HAP-1 (cell line): ENCODE measurements at regions not wholly inside any gene's neighbourhood (a gene's known extent, or its start where the extent isn't known, plus 50 kb on each side); places are given as distances from the start of the nearest gene placed in this dataset.

Experiments
- DNase-seq, 2 experiments: peaks; one replicate each; pipeline ENCODE4 v3.0.0-alpha.2; 2016 to 2020; ENCODE audit warnings: low spot score in 2 of 2
- H3K27me3 ChIP-seq: fragments of 250-450 bp; sonication (Bioruptor Pico); 2 replicates; pipeline ENCODE4 v1.5.1; 2020; ENCODE audit warnings: low read depth, mild to moderate bottlenecking, moderate library complexity
- H3K36me3 ChIP-seq: fragments of 250-450 bp; sonication (Bioruptor Pico); replicated peaks from 2 replicates; pipeline ENCODE4 v1.5.1; 2020; ENCODE audit warnings: mild to moderate bottlenecking
- H3K4me1 ChIP-seq: fragments of 250-450 bp; sonication (Bioruptor Pico); 2 replicates; pipeline ENCODE4 v1.5.1; 2020; ENCODE audit warnings: mild to moderate bottlenecking
- H3K4me3 ChIP-seq: fragments of 250-450 bp; sonication (Bioruptor Pico); 2 replicates; pipeline ENCODE4 v1.5.1; 2020; ENCODE audit warnings: mild to moderate bottlenecking, moderate library complexity
- H3K9me3 ChIP-seq: fragments of 250-450 bp; sonication (Bioruptor Pico); 2 replicates; pipeline ENCODE4 v1.5.1; 2020; ENCODE audit warnings: mild to moderate bottlenecking, moderate library complexity
- in situ Hi-C: fragments of 300-500 bp; cut with MboI; formaldehyde crosslinking; loops from 3 replicates; pipeline ENCODE4 v1.14.3; 2020; ENCODE audit warnings: low sequenced_read_pairs, inconsistent platforms, mixed read lengths

DNA sequence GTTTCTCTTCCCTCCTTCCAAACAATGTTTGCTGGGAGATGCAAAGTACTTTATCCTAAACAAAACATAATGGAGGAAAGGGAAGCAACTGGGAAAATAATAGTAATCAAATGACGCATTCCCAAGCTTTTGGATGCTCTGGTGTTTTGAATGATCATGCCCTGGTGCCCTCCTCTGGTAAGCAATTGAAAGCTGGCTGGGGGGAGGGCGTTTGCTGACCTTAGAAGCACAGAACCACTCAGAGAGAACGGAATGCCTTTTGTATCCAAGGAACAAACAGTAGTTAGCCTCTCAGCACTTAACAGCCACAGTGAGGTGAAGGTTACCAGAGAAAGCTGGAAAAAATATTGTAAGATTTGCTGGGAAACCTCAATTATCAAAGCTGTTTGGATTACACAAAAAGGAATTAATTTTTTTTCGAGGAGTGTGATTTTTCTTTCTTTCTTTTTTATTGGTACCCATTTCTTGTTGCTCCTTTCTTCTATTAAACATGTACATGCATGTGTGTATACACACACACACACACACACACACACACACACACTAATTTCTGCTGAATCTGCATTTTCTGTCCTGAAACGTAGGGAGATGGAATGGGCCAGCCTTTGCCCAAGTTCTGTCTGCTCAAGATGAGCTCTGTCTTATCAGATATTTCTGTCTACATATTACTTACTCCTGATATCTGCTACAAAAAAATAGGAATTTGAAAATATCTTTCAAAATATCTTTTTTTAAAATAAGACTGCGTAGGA is 155.8 kb upstream of the IGFBP7 start:
- no peak for DNase-seq
- no peaks in the 10 kb centered on the region for H3K27me3 ChIP-seq
- in situ Hi-C loops: no loop called here
- no peaks in the 10 kb centered on the region for H3K4me1 ChIP-seq
- no peak overlapping the region for H3K4me3 ChIP-seq
- H3K36me3 ChIP-seq: no peaks in the 10 kb centered on the region
- no peaks in the 10 kb centered on the region for H3K9me3 ChIP-seq

DNA sequence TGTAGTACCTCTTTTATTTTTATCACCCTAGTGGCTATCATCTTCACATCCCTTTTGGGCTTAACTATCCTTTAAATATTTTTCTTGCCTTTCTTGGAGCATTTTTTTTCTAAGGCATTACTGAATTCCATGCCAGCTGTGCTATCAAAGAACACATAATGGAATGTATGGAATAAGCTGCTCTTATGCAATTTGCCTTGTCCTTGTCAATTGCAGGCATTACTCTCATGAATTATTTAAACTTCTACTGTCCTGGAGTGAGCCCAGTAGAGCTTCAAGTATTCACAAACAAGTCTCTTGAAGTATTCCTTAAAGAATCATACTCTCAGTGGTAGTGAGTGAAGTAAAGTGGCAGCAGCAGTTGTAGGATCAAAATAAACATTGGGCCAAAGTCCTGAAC is 144.6 kb upstream of the IGFBP7 start:
- Histone ChIP-seq H3K27me3 (no peaks in the 10 kb centered on the region), H3K9me3 (no peaks in the 10 kb centered on the region), H3K4me3 (no peak overlapping the region), H3K4me1 (no peaks in the 10 kb centered on the region), H3K36me3 (no peaks in the 10 kb centered on the region)
- in situ Hi-C loops: no loop called here
- no peak for DNase-seq

DNA sequence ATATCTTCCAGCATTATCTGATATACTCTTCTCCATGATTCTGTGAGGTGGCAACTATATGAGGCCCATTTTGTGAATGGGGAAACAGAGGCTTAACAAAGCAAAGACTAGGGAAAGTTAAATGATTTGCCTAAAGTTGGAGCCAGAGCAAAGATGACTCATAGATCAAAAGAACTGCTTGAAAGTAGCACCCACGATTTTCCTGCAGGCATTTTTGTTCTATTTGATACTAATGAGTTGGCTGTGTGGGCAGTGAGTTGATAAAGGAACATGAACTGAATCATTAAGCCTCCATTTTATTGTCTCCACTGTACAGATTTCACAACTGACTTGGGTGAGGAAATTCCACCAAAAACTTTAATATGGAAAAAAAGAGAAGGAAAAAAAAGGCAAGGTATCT is 138.9 kb upstream of the IGFBP7 start:
- Histone ChIP-seq H3K4me3 (no peak overlapping the region), H3K36me3 (no peaks in the 10 kb centered on the region), H3K4me1 (no peaks in the 10 kb centered on the region), H3K9me3 (no peaks in the 10 kb centered on the region), H3K27me3 (no peaks in the 10 kb centered on the region)
- in situ Hi-C loops: no loop called here
- DNase-seq: no peak

DNA sequence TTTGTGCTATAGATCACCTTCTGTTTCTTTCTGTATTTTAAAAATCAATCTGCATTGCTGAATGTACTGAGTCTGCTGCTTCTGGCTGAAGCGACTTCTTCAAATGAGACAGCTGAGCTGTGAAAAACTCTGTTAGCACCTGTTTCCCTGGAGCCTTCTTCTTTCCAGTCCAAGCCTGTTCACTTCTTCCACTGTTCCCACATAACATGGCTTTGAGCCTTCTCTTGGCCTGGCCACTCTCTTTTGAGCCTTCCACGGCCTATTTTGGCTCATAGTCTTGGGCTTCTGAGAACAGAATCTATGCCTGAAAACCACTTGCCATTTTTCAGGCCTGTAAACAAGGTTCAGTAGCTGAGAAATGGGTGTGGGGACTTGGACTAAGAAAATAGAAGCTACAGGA is 132.9 kb upstream of the IGFBP7 start:
- Histone ChIP-seq H3K4me1 (no peaks in the 10 kb centered on the region), H3K27me3 (no peaks in the 10 kb centered on the region), H3K36me3 (no peaks in the 10 kb centered on the region), H3K9me3 (no peaks in the 10 kb centered on the region), H3K4me3 (no peak overlapping the region)
- DNase-seq: no peak
- in situ Hi-C loops: no loop called here

DNA sequence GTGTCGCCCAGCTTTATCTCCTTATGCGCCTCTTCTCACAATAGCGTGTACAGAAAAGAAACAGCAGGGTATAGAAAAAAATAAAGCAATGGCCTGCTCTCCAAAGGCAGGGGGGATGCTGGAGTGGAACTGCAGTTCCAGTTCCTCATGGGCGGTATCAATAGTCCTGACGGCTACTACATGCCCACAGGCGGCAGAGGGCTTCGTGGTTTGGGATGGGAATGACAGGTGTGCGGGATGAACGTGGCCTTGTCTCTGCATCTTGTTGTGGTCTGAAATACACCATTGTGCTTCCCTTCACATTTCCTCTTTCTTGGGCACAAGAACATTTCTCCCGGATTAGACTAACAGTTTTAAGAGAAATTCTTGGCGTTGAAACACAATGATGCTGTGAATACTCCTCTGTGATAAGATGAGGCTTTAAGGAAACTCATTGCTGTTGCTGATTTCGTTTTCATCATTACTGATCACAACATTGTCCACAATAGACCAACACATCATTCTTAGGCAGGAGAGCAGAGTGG is 124.1 kb upstream of the IGFBP7 start:
- Histone ChIP-seq H3K9me3 (no peaks in the 10 kb centered on the region), H3K27me3 (no peaks in the 10 kb centered on the region), H3K4me1 (no peaks in the 10 kb centered on the region), H3K36me3 (no peaks in the 10 kb centered on the region), H3K4me3 (no peak overlapping the region)
- in situ Hi-C loops: no loop called here
- no peak for DNase-seq

DNA sequence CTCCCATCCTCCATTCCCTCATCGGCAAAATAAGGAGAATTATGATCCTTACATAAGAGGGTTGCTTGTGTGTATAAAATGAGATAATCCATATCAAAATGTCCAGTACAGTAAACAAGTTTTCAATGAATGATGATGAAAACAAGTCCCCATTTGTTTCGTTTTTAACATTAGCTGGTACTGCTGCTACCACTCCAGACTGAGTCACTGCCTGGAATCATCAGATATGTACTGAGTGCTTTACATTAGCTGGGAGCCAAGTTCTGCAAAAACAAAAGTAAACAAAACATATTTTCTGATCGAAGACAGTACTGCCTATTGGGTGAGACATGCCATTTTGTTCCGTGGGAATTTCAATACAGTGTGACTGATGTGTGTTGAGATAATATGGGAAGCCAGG is 123.2 kb upstream of the IGFBP7 start:
- no peak for DNase-seq
- Histone ChIP-seq H3K4me3 (no peak overlapping the region), H3K9me3 (no peaks in the 10 kb centered on the region), H3K36me3 (no peaks in the 10 kb centered on the region), H3K27me3 (no peaks in the 10 kb centered on the region), H3K4me1 (no peaks in the 10 kb centered on the region)
- in situ Hi-C loops: no loop called here

DNA sequence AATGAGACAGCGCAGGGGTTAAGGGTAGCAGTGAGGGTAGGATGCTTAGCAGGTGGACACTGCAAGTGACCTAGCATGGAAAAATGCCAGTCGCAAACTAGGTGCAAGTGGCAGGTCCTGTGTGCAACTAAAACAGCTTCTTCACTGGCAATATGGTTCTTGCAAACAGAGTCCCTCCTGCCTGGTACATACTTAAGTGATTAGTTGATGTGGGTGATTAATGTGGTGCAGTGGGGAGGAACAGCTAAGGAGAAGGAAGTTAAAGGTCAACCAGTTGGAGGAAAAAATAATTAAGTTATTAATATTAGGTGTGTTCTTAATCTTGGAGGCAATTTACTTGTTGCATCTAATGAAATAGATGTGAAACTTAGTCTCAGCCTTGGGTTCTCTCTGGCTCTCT is 121.6 kb upstream of the IGFBP7 start:
- Histone ChIP-seq H3K36me3 (no peaks in the 10 kb centered on the region), H3K4me1 (no peaks in the 10 kb centered on the region), H3K9me3 (no peaks in the 10 kb centered on the region), H3K4me3 (no peak overlapping the region), H3K27me3 (no peaks in the 10 kb centered on the region)
- DNase-seq: no peak
- in situ Hi-C loops: no loop called here

DNA sequence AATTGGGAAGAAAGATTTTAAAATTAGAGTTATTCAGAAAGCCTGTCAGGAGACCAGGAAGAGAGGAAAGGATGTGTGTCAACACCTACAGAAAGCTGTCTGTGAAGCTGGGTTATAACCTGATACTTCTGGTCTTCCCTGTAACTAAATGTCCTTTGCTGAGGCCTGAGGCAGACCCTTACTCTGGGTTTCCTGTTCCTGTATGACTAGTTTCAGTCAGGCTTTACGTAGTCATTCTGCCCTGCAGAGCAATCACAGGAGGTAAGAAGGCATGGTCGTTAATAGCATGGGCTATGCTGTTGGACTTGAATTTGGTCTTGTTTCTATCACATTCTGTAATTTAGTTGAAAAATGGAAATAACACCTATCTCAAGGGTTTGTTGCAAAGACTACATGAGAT is 110.5 kb upstream of the IGFBP7 start:
- DNase-seq: no peak

DNA sequence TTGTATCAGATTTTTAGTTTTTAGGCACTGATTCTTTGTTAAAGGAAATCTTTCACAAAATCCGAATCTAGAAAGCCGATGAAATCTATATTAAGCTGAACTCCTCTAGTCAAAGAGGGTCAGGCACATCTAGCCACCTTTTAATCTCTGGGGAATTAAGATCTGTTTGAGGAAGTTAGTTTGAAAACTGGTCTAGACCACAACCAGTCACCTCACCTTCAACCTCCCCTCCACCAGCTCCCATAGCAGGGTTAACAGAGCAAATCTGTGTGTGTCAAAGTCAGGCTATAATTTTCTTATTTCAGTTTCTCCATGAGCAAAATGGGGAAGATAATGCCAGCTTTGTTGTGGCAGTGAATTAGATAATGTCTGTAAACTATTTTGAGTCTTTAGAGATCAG is 110.0 kb upstream of the IGFBP7 start:
- no peaks in the 10 kb centered on the region for H3K27me3 ChIP-seq
- H3K9me3 ChIP-seq: no peaks in the 10 kb centered on the region
- peaks cover 13% of the 10 kb centered on the region for H3K4me1 ChIP-seq
- in situ Hi-C loops: no loop called here
- DNase-seq: no peak
- H3K36me3 ChIP-seq: no peaks in the 10 kb centered on the region
- no peak overlapping the region for H3K4me3 ChIP-seq

More for the DNA sequence above, 110.5 kb upstream of the IGFBP7 start:
- in situ Hi-C loops: no loop called here
- H3K36me3 ChIP-seq: no peaks in the 10 kb centered on the region
- no peak overlapping the region for H3K4me3 ChIP-seq
- H3K27me3 ChIP-seq: no peaks in the 10 kb centered on the region
- peaks cover 13% of the 10 kb centered on the region for H3K4me1 ChIP-seq
- H3K9me3 ChIP-seq: no peaks in the 10 kb centered on the region

DNA sequence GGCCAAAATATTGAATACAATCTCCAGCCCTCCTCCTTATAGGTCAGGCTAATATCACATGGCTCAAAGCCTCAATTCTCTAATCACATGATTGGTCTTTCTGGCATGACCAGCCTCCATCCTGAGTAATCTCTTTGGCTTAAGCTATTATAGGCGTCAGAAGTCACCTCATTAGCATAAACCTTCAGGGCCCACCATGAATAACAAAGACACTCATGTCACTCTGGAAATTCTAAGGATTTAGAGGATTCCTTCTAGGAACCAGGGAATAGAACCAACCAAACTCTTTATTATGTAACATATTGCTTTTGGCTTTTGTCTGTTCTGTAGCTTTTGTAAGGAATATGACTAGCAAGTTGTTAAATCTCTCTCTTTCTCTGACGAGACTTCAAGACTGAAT is 109.2 kb upstream of the IGFBP7 start:
- no peak overlapping the region for H3K4me3 ChIP-seq
- peak; percentile 65 to 99 for DNase-seq
- no peaks in the 10 kb centered on the region for H3K9me3 ChIP-seq
- peaks cover 16% of the 10 kb centered on the region for H3K4me1 ChIP-seq
- H3K27me3 ChIP-seq: no peaks in the 10 kb centered on the region
- in situ Hi-C loops: no loop called here
- no peaks in the 10 kb centered on the region for H3K36me3 ChIP-seq

DNA sequence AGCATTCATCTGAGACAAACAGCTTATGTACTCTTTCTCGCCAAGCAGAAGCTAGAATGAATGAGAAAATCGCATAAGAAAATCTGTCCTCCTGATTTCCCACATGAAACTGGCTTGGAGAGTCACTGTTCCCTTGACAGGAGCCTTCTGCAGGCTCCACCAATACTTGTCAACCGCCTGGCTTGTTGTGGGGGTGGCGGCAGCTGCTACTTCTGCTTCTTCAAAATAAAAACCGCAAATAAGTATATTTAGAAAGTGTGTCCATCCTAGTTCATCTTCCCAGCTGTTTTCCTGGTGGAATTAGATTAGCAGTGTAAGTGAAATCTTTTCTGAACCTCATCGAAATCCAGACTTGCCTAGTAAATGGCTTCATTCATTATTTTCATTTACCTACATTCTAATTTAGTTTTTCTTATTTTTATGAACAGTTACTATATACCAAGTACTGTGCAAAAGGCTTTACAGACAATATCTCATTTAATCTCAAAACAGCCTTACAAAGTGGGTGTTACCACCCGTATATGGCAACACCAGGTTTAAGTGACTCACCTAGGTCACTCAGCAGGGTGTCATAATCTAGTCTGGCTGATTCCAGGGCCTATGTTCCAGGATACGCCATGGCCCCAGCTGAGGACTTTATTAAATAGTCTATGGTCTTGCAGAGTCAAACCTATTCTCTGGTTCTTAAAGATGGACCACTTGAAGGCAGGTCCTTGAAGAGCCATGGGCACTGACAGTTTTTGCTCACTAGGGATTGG is 104.6 kb upstream of the IGFBP7 start:
- no peaks in the 10 kb centered on the region for H3K27me3 ChIP-seq
- no peak overlapping the region for H3K4me3 ChIP-seq
- in situ Hi-C loops: no loop called here
- peaks cover 21% of the 10 kb centered on the region for H3K4me1 ChIP-seq
- no peak for DNase-seq
- no peaks in the 10 kb centered on the region for H3K9me3 ChIP-seq
- H3K36me3 ChIP-seq: no peaks in the 10 kb centered on the region

DNA sequence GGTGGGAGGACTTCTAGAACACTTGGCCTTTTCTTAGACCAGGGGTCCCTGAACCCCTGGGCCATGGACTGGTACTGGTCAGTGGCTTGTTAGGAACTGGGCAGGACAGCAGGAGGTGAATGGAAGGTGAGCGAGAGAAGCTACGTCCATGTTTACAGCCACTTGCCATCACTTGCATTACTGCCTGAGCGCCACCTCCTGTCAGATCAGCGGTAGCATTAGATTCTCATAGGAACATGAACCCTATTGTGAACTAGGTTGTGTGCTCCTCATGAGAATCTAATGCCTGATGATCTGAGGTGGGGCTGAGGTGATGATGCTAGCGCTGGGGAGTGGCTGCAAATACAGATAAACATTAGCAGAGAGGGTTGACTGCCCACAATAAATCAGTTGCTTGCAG is 100.9 kb upstream of the IGFBP7 start:
- no peak for DNase-seq
- in situ Hi-C loops: no loop called here
- H3K4me1 ChIP-seq: peaks cover 15% of the 10 kb centered on the region
- H3K36me3 ChIP-seq: no peaks in the 10 kb centered on the region
- H3K9me3 ChIP-seq: no peaks in the 10 kb centered on the region
- no peaks in the 10 kb centered on the region for H3K27me3 ChIP-seq
- no peak overlapping the region for H3K4me3 ChIP-seq

DNA sequence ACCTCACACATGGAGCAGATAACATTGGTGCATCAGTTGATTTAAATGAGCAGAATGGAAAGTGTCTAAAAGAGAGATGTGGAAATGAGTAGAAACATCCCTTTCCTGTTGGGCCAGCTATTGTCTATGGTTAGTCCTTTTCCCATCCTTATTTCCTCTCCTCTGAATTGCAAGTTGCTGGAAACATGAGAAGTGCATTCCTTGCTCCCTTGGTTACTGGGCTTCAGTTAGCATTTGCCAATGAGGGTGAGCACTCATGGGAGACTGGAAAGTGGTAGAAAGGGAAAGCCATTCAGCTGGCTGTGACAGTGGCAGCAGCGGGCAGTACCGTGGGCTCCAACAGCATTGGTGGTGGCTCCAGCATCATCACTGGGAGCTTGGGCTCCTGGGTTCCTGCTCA is 96.0 kb upstream of the IGFBP7 start:
- in situ Hi-C loops: no loop called here
- H3K4me3 ChIP-seq: no peak overlapping the region
- no peak for DNase-seq
- no peaks in the 10 kb centered on the region for H3K27me3 ChIP-seq
- H3K4me1 ChIP-seq: no peaks in the 10 kb centered on the region
- no peaks in the 10 kb centered on the region for H3K36me3 ChIP-seq
- no peaks in the 10 kb centered on the region for H3K9me3 ChIP-seq

DNA sequence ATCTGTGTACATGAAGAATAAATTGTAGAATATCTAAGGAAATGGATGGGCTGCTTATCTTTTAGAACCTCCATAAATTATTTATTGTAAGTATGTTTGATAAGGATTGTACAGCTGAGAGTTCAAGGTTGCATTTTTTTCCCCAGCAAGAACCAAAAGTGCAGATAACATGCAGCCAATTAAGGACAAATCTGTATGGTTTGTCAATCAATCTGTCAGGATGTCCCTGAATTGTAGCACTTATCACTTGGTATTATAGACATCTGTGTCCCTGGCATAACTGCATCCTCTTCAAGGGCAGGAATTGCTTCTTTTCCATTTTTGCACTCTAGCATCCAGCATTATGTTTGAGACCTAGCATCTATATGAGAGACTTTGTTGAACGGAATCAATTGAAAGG is 95.4 kb upstream of the IGFBP7 start:
- Histone ChIP-seq H3K36me3 (no peaks in the 10 kb centered on the region), H3K9me3 (no peaks in the 10 kb centered on the region), H3K4me1 (no peaks in the 10 kb centered on the region), H3K27me3 (no peaks in the 10 kb centered on the region), H3K4me3 (no peak overlapping the region)
- in situ Hi-C loops: no loop called here
- DNase-seq: no peak
